ENCODE measurements at regions not wholly inside any gene's neighbourhood (a gene's known extent, or its start where the extent isn't known, plus 50 kb on each side); places are given as distances from the start of the nearest gene placed in this dataset.

- no peak for TF ChIP-seq CTCF (conservative IDR thresholded peaks at IDR 0.05; ENCODE audit: low read depth, low read length)
- no peak overlapping the region for H3K4me3 ChIP-seq (ENCODE audit: low read length)
- no peak for DNase-seq (ENCODE audit: low read depth)
These were observed 260.8 kb upstream of the RRP15 start for GRCh38 chr1:218024211-218024720.

GRCh38 chr1:218025454-218025853, 259.6 kb upstream of the RRP15 start:
- TF ChIP-seq CTCF (conservative IDR thresholded peaks at IDR 0.05; ENCODE audit: low read depth, low read length) = no peak
- H3K4me3 ChIP-seq (ENCODE audit: low read length) = no peak overlapping the region
- no peak for DNase-seq (ENCODE audit: low read depth)

GRCh38 chr1:218027152-218027551, 257.9 kb upstream of the RRP15 start:
- no peak overlapping the region for H3K4me3 ChIP-seq (ENCODE audit: low read length)
- no peak for DNase-seq (ENCODE audit: low read depth)
- no peak for TF ChIP-seq CTCF (conservative IDR thresholded peaks at IDR 0.05; ENCODE audit: low read depth, low read length)

GRCh38 chr1:218030846-218031245, 254.2 kb upstream of the RRP15 start:
- H3K4me3 ChIP-seq (ENCODE audit: low read length) = no peak overlapping the region
- TF ChIP-seq CTCF (conservative IDR thresholded peaks at IDR 0.05; ENCODE audit: low read depth, low read length) = no peak
- DNase-seq (ENCODE audit: low read depth) = no peak

- TF ChIP-seq CTCF (conservative IDR thresholded peaks at IDR 0.05; ENCODE audit: low read depth, low read length) = no peak
- no peak overlapping the region for H3K4me3 ChIP-seq (ENCODE audit: low read length)
- no peak for DNase-seq (ENCODE audit: low read depth)
These were observed 253.2 kb upstream of the RRP15 start for GRCh38 chr1:218031901-218032300.

GRCh38 chr1:218034468-218034867, 250.6 kb upstream of the RRP15 start:
- H3K4me3 ChIP-seq (ENCODE audit: low read length) = no peak overlapping the region
- DNase-seq (ENCODE audit: low read depth) = no peak
- TF ChIP-seq CTCF (conservative IDR thresholded peaks at IDR 0.05; ENCODE audit: low read depth, low read length) = no peak

GRCh38 chr1:218048828-218049420, 236.2 kb upstream of the RRP15 start:
- DNase-seq (ENCODE audit: low read depth) = no peak
- no peak overlapping the region for H3K4me3 ChIP-seq (ENCODE audit: low read length)
- TF ChIP-seq CTCF (conservative IDR thresholded peaks at IDR 0.05; ENCODE audit: low read depth, low read length) = no peak
